GM21786 (cell line): ENCODE measurements at regions not wholly inside any gene's neighbourhood (a gene's known extent, or its start where the extent isn't known, plus 50 kb on each side); places are given as distances from the start of the nearest gene placed in this dataset.
"Not testable (repeated sequence)": the region's sequence is repeated elsewhere in the genome, so short reads cannot be mapped to it uniquely, and the experiment has no call there.

Experiments used
- ATAC-seq: cut with Tn5 transposase; IDR thresholded peaks from one replicate; pipeline ENCODE4 v1.9.1; 2021; ENCODE audit not compliant: unreplicated experiment

- ATAC-seq = peak; percentile 64
These were observed 444.1 kb downstream of the PLPP3 start for GRCh38 chr1:56135069-56135863.

GRCh38 chr1:56133522-56134472 lies 445.6 kb downstream of the PLPP3 start:
- ATAC-seq = peak; percentile 41

GRCh38 chr1:56132520-56132919 lies 446.8 kb downstream of the PLPP3 start:
- ATAC-seq = no peak

GRCh38 chr1:56129837-56130236 lies 449.5 kb downstream of the PLPP3 start:
- ATAC-seq = no peak

GRCh38 chr1:56125316-56125715 lies 454.0 kb downstream of the PLPP3 start:
- ATAC-seq = no peak

- no peak for ATAC-seq
These were observed 455.5 kb downstream of the PLPP3 start for GRCh38 chr1:56123826-56124225.

- ATAC-seq = no peak
These were observed 455.9 kb downstream of the PLPP3 start for GRCh38 chr1:56123421-56123820.

- ATAC-seq = no peak
These were observed 459.3 kb downstream of the PLPP3 start for GRCh38 chr1:56120021-56120420.

GRCh38 chr1:56118676-56119075 lies 460.7 kb downstream of the PLPP3 start:
- not testable (repeated sequence) for ATAC-seq

GRCh38 chr1:56115701-56116100 lies 463.7 kb downstream of the PLPP3 start:
- ATAC-seq = no peak

GRCh38 chr1:56113679-56114078 lies 465.7 kb downstream of the PLPP3 start:
- ATAC-seq = no peak

- no peak for ATAC-seq
These were observed 472.1 kb downstream of the PLPP3 start for GRCh38 chr1:56107275-56107638.

- ATAC-seq = peak; percentile 56
These were observed 472.7 kb downstream of the PLPP3 start for GRCh38 chr1:56106531-56107274.

GRCh38 chr1:56105397-56105796 lies 474.0 kb downstream of the PLPP3 start:
- ATAC-seq = no peak

GRCh38 chr1:56099766-56100265 lies 479.5 kb downstream of the PLPP3 start:
- ATAC-seq = no peak

GRCh38 chr1:56098946-56099345 lies 480.4 kb downstream of the PLPP3 start:
- no peak for ATAC-seq

GRCh38 chr1:56097713-56098112 lies 481.6 kb downstream of the PLPP3 start:
- no peak for ATAC-seq

GRCh38 chr1:56095696-56096665 lies 483.4 kb downstream of the PLPP3 start:
- ATAC-seq = no peak

- no peak for ATAC-seq
These were observed 485.2 kb downstream of the PLPP3 start for GRCh38 chr1:56094168-56094567.
